B cell (primary cell): ENCODE measurements at regions not wholly inside any gene's neighbourhood (a gene's known extent, or its start where the extent isn't known, plus 50 kb on each side); places are given as distances from the start of the nearest gene placed in this dataset.

ENCODE experiments used
- ATAC-seq: fragments of 200-7000 bp; cut with Tn5 transposase; one replicate; pipeline ENCODE4 v1.10.0; 2021; ENCODE audit warnings: low read depth, mild to moderate bottlenecking, moderate number of reproducible peaks, moderate library complexity
- CTCF ChIA-PET: fragments of 350-600 bp; sonication (Branson Sonifier 250); formaldehyde crosslinking; loops from one replicate; lab custom pipeline; 2021; ENCODE audit warnings: antibody characterized with exemption, inconsistent platforms; lab: Charles Lee
- POLR2A ChIA-PET: fragments of 350-600 bp; sonication (Branson Sonifier 250); formaldehyde crosslinking; loops from one replicate; lab custom pipeline; 2021; ENCODE audit warnings: antibody characterized with exemption; lab: Charles Lee
- DNase-seq: peaks from one replicate; pipeline ENCODE4 v3.0.0; 2013
- H2AFZ ChIP-seq: 2 replicates; pipeline ENCODE4 v1.6.1; 2012; ENCODE audit warnings: mild to moderate bottlenecking, low read depth, low read length; ENCODE audit not compliant: insufficient read depth, poor library complexity, severe bottlenecking
- H3K27ac ChIP-seq, 2 donors: 1 replicate in 1 of 2; 2 replicates in 1 of 2; pipeline ENCODE4 v1.5.1; 2012 to 2013; ENCODE audit warnings: low read length in 2 of 2, mild to moderate bottlenecking in 2 of 2, moderate library complexity in 1 of 2
- H3K27me3 ChIP-seq, 4 experiments: fragments of 200-600 bp in 1 of 4; sonication (generic) in 1 of 4; replicated peaks in 1 of 4; 1 replicate in 2 of 4; 2 replicates in 2 of 4; pipeline versions ENCODE4 v1.6.1 to v1.7.0; 2013 to 2016; ENCODE audit warnings: low read length in 3 of 4, mild to moderate bottlenecking in 2 of 4, mixed read lengths in 1 of 4, moderate library complexity in 1 of 4; ENCODE audit not compliant: insufficient read depth in 4 of 4, control insufficient read depth in 3 of 4; ENCODE audit errors: control extremely low read depth in 1 of 4
- H3K36me3 ChIP-seq, 2 experiments: replicated peaks in 1 of 2; 1 replicate in 1 of 2; 2 replicates in 1 of 2; pipeline versions ENCODE4 v1.6.1 to v1.7.1; 2013; ENCODE audit warnings: low read length in 1 of 2; ENCODE audit not compliant: insufficient read depth in 2 of 2, control insufficient read depth in 1 of 2; ENCODE audit errors: control extremely low read depth in 1 of 2, extremely low read depth in 1 of 2
- H3K4me1 ChIP-seq, 2 donors: fragments of 200-600 bp in 1 of 2; sonication (generic) in 1 of 2; 1 replicate in 1 of 2; 2 replicates in 1 of 2; pipeline versions ENCODE4 v1.5.1 to v1.6.1; 2013 to 2017; ENCODE audit warnings: low read length in 2 of 2; ENCODE audit not compliant: control insufficient read depth in 2 of 2, insufficient read depth in 2 of 2
- H3K4me2 ChIP-seq: replicated peaks from 2 replicates; pipeline ENCODE3; 2012; ENCODE audit warnings: mild to moderate bottlenecking, low read depth, low read length; ENCODE audit not compliant: poor library complexity, severe bottlenecking
- H3K4me3 ChIP-seq, 5 experiments: fragments of 200-600 bp in 1 of 5; sonication (generic) in 1 of 5; 1 replicate in 3 of 5; 2 replicates in 2 of 5; pipeline versions ENCODE4 v1.5.1 to v1.7.0; 2011 to 2016; ENCODE audit warnings: low read length in 4 of 5, mild to moderate bottlenecking in 4 of 5, low read depth in 2 of 5, control low read depth in 1 of 5, moderate library complexity in 1 of 5; ENCODE audit not compliant: insufficient read depth in 1 of 5; ENCODE audit errors: control extremely low read depth in 1 of 5, extremely low read depth in 1 of 5
- H3K79me2 ChIP-seq: fragments of 200-600 bp; sonication (generic); one replicate; pipeline ENCODE4 v1.6.0; 2016; ENCODE audit warnings: low read length; ENCODE audit not compliant: control insufficient read depth, insufficient read depth
- H3K9ac ChIP-seq: fragments of 200-600 bp; sonication (generic); 2 replicates; pipeline ENCODE4 v1.6.1; 2017; ENCODE audit warnings: mild to moderate bottlenecking, low read length, moderate library complexity
- H3K9me3 ChIP-seq, 3 donors: one replicate each; pipeline versions ENCODE4 v1.6.1 to v1.7.1; 2013; ENCODE audit warnings: low read length in 2 of 3; ENCODE audit not compliant: control insufficient read depth in 2 of 3, insufficient read depth in 1 of 3; ENCODE audit errors: control extremely low read depth in 1 of 3
- H4K20me1 ChIP-seq: 2 replicates; pipeline ENCODE4 v1.6.0; 2012; ENCODE audit warnings: mild to moderate bottlenecking, low read length; ENCODE audit not compliant: insufficient read depth, control insufficient read depth, poor library complexity, severe bottlenecking
- H3K27ac Mint-ChIP-seq: one replicate; pipeline ENCODE4 v1.8.0; 2021; ENCODE audit warnings: mixed read lengths
- H3K27me3 Mint-ChIP-seq: one replicate; pipeline ENCODE4 v1.8.0; 2021; ENCODE audit warnings: mixed read lengths
- H3K4me1 Mint-ChIP-seq: one replicate; pipeline ENCODE4 v1.8.0; 2021; ENCODE audit warnings: mixed read lengths
- H3K4me3 Mint-ChIP-seq: one replicate; pipeline ENCODE4 v1.8.0; 2021; ENCODE audit warnings: mixed read lengths
- H3K9me3 Mint-ChIP-seq: one replicate; pipeline ENCODE4 v1.8.0; 2022; ENCODE audit warnings: mixed read lengths; ENCODE audit not compliant: insufficient read depth
- EZH2 ChIP-seq: IDR thresholded peaks from 2 replicates; pipeline ENCODE4 v1.6.1; 2012; ENCODE audit warnings: borderline replicate concordance, low read depth, mild to moderate bottlenecking, moderate library complexity, low read length; ENCODE audit not compliant: insufficient read depth, poor library complexity, severe bottlenecking
- WGBS: methylation state at CpG from one replicate; pipeline ENCODE4 v1.1.5; 2013; ENCODE audit warnings: missing lambda C conversion rate; ENCODE audit not compliant: insufficient coverage; 5-methylcytosine and 5-hydroxymethylcytosine counted together
- intact Hi-C: fragments of 100-400 bp; cut with micrococcal nuclease; formaldehyde crosslinking; loops from one replicate; pipeline ENCODE4 v1.10.0; 2022
- TF ChIP-seq, protein P1 (sequence below): fragments of 200-600 bp; IDR thresholded peaks from one replicate; pipeline ENCODE4 v1.8.0; 2022; ENCODE audit warnings: antibody characterized with exemption, mild to moderate bottlenecking

DNA sequence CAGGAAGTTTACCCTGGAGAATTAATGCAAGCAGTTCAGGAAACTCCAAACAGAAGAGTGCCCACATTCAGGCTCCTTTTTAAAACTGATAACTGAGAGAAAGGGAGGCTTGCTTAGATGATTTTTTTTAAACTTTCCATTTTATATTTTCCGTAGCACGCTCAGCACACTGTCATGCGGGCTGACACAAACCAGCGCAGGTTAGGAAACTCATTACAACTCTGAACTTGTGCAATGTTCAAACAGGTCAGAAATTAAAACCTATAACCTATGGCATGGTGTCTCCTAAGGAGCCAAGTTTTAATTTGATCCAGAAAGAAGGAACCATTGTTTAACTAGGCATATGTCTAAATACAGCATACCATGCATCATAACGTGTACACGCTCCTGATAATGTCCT lies 117.7 kb upstream of the SMIM21 start:
- Histone ChIP-seq H3K4me3 (no peak overlapping the region), H3K4me1 (no peaks in the 10 kb centered on the region), H3K4me2 (no peak overlapping the region), H2AFZ (no peak overlapping the region), H3K36me3 (no peaks in the 10 kb centered on the region), H4K20me1 (no peaks in the 10 kb centered on the region), H3K27me3 (no peaks in the 10 kb centered on the region), H3K27ac (no peak overlapping the region), H3K9ac (no peak overlapping the region), H3K79me2 (no peaks in the 10 kb centered on the region), H3K9me3 (peaks cover 0 to 3% (median 0%) of the 10 kb centered on the region in 3 donors)
- H3K9me3 Mint-ChIP-seq = no peaks in the 10 kb centered on the region
- H3K4me3 Mint-ChIP-seq = no peak overlapping the region
- TF ChIP-seq EZH2 = no peak
- TF ChIP-seq, protein P1, sequence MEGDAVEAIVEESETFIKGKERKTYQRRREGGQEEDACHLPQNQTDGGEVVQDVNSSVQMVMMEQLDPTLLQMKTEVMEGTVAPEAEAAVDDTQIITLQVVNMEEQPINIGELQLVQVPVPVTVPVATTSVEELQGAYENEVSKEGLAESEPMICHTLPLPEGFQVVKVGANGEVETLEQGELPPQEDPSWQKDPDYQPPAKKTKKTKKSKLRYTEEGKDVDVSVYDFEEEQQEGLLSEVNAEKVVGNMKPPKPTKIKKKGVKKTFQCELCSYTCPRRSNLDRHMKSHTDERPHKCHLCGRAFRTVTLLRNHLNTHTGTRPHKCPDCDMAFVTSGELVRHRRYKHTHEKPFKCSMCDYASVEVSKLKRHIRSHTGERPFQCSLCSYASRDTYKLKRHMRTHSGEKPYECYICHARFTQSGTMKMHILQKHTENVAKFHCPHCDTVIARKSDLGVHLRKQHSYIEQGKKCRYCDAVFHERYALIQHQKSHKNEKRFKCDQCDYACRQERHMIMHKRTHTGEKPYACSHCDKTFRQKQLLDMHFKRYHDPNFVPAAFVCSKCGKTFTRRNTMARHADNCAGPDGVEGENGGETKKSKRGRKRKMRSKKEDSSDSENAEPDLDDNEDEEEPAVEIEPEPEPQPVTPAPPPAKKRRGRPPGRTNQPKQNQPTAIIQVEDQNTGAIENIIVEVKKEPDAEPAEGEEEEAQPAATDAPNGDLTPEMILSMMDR = no peak
- H3K4me1 Mint-ChIP-seq = no peaks in the 10 kb centered on the region
- WGBS = no CpG with 5 or more reads among the region's 6 CpGs
- intact Hi-C loops = no loop called here
- no peak overlapping the region for H3K27ac Mint-ChIP-seq
- DNase-seq (no peak), ATAC-seq (no peak)
- ChIA-PET POLR2A (no interaction called here), CTCF (no interaction called here)
- H3K27me3 Mint-ChIP-seq = peaks cover 4% of the 10 kb centered on the region

DNA sequence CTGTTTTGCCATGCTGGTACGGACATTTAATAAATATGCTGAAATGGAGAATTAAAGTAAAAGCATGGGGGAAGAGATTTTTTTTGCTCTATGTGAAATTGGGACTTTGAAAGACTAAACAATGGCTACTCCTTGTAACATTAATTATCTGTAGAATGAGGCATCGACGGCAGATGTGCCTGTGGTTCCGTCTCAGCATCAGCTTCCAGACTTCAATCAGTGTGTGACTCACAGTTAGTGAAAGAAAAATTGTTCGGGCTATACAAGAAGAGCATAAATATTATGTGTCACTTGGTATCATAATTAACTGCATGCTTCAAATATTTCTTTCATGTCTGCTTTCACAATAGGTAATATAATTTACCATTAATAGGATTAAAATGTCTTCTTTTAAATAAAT lies 117.0 kb upstream of the SMIM21 start:
- TF ChIP-seq EZH2 = no peak
- TF ChIP-seq, protein P1 = no peak
- ChIA-PET CTCF (no interaction called here), POLR2A (no interaction called here)
- Mint-ChIP-seq H3K4me1 (no peaks in the 10 kb centered on the region), H3K9me3 (no peaks in the 10 kb centered on the region), H3K27ac (no peak overlapping the region), H3K4me3 (no peak overlapping the region), H3K27me3 (peaks cover 4% of the 10 kb centered on the region)
- ATAC-seq (no peak), DNase-seq (no peak)
- no peak overlapping the region for H3K4me3 ChIP-seq
- intact Hi-C loops = no loop called here
- H3K79me2 ChIP-seq = no peaks in the 10 kb centered on the region
- no peaks in the 10 kb centered on the region for H4K20me1 ChIP-seq
- WGBS = no CpG with 5 or more reads among the region's 5 CpGs
- H3K27me3 ChIP-seq = no peaks in the 10 kb centered on the region
- no peak overlapping the region for H3K4me2 ChIP-seq
- H3K36me3 ChIP-seq = no peaks in the 10 kb centered on the region
- no peak overlapping the region for H2AFZ ChIP-seq
- H3K9me3 ChIP-seq = peaks cover 0 to 3% (median 0%) of the 10 kb centered on the region in 3 donors
- H3K9ac ChIP-seq = no peak overlapping the region
- H3K4me1 ChIP-seq = no peaks in the 10 kb centered on the region
- no peak overlapping the region for H3K27ac ChIP-seq
